COR-L47 (cell line): ENCODE measurements at regions not wholly inside any gene's neighbourhood (a gene's known extent, or its start where the extent isn't known, plus 50 kb on each side); places are given as distances from the start of the nearest gene placed in this dataset.
A peak's percentile ranks its signal among the peaks of the same experiment; 100 is the strongest.

Experiments
- DNase-seq: peaks from one replicate; lab custom pipeline; 2025; lab: John Stamatoyannopoulos, UW

- no peak for DNase-seq
Measured at GRCh38 chr2:6206882-6207281, 514.7 kb downstream of the SOX11 start.

- DNase-seq, result no peak
Measured at GRCh38 chr2:6211236-6211635, 519.1 kb downstream of the SOX11 start.

- DNase-seq, result no peak
Measured at GRCh38 chr2:6212491-6212890, 520.3 kb downstream of the SOX11 start.

GRCh38 chr2:6213056-6213780 lies 521.0 kb downstream of the SOX11 start:
- DNase-seq, result no peak

- no peak for DNase-seq
Measured at GRCh38 chr2:6214471-6214870, 522.3 kb downstream of the SOX11 start.

GRCh38 chr2:6215053-6215452 lies 522.9 kb downstream of the SOX11 start:
- no peak for DNase-seq

GRCh38 chr2:6216234-6216633 lies 524.0 kb downstream of the SOX11 start:
- no peak for DNase-seq

GRCh38 chr2:6218926-6219325 lies 526.7 kb downstream of the SOX11 start:
- no peak for DNase-seq

GRCh38 chr2:6219906-6220305 lies 527.7 kb downstream of the SOX11 start:
- DNase-seq, result no peak

GRCh38 chr2:6222296-6222695 lies 530.1 kb downstream of the SOX11 start:
- DNase-seq, result no peak

GRCh38 chr2:6224267-6224666 lies 532.1 kb downstream of the SOX11 start:
- no peak for DNase-seq

GRCh38 chr2:6228251-6228650 lies 536.1 kb downstream of the SOX11 start:
- DNase-seq, result no peak

- DNase-seq, result no peak
Measured at GRCh38 chr2:6231166-6231565, 539.0 kb downstream of the SOX11 start.

- DNase-seq, result no peak
Measured at GRCh38 chr2:6233993-6234392, 541.8 kb downstream of the SOX11 start.

GRCh38 chr2:6234702-6235101 lies 542.5 kb downstream of the SOX11 start:
- DNase-seq, result no peak

- no peak for DNase-seq
Measured at GRCh38 chr2:6236317-6236716, 544.1 kb downstream of the SOX11 start.

- DNase-seq, result no peak
Measured at GRCh38 chr2:6237039-6237660, 545.0 kb downstream of the SOX11 start.

- DNase-seq, result no peak
Measured at GRCh38 chr2:6249557-6249956, 557.4 kb downstream of the SOX11 start.

GRCh38 chr2:6254441-6254840 lies 562.3 kb downstream of the SOX11 start:
- peak; percentile 63 for DNase-seq

- DNase-seq, result no peak
Measured at GRCh38 chr2:6264198-6264597, 572.0 kb downstream of the SOX11 start.

- no peak for DNase-seq
Measured at GRCh38 chr2:6281524-6281923, 584.2 kb downstream of the CMPK2 start.

GRCh38 chr2:6283259-6283658 lies 582.4 kb downstream of the CMPK2 start:
- no peak for DNase-seq

- no peak for DNase-seq
Measured at GRCh38 chr2:6287406-6287805, 578.3 kb downstream of the CMPK2 start.

- no peak for DNase-seq
Measured at GRCh38 chr2:6288791-6289190, 576.9 kb downstream of the CMPK2 start.
